ENCODE measurements at regions not wholly inside any gene's neighbourhood (a gene's known extent, or its start where the extent isn't known, plus 50 kb on each side); places are given as distances from the start of the nearest gene placed in this dataset.
"Not testable (repeated sequence)": the region's sequence is repeated elsewhere in the genome, so short reads cannot be mapped to it uniquely, and the experiment has no call there.

DNA sequence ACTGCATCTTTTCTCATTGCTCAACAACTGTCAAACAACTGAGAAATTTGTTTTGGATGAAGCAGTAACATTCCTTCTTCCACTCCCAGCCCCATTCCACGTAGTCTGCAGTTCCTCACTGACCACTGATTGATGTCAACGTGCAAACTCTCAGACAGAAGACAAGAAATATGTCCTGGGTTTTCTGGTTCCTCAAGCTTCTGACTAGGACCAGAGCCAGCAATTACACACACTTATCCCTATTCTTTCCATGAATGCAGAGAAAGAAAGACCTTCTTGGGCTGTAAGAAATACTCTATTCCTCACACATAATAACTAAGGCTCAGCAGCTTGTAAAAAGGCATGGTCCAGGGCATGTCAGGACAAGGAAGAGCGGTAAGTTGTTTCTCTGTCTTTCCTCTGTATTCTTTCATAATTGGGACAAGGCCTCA is 790.1 kb upstream of the SLC35B3 start:
- DNase-seq (ENCODE audit: low read depth in 1 of 2, low spot score in 1 of 2): peak; percentile 5 to 87
- TF ChIP-seq JUND (IDR thresholded peaks at IDR 0.05; ENCODE audit: low read depth): no peak
- in situ Hi-C loops (cut with HindIII; ENCODE audit: low pct_unique_long_range_greater_than_20kb, low sequenced_read_pairs): no loop called here

DNA sequence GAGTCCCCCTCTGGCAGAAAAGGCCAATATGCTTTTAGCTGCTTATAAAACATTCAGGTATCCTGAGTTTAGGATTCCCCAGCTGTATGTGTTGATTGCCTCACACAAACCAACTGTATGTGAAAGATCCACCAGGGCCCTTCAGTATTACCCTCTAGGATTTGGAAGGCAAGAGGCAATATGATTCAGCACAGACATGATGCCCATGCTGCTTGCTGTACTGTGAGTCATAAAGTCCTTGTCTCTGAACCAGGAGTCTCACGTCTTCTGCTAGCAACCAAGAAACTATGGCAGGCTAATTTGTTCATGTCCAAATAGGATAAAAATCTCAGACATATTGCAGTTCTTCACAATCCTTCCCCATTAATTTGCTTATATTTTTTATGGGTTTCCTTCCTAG is 789.2 kb upstream of the SLC35B3 start:
- TF ChIP-seq JUND (IDR thresholded peaks at IDR 0.05; ENCODE audit: low read depth): no peak
- in situ Hi-C loops (cut with HindIII; ENCODE audit: low pct_unique_long_range_greater_than_20kb, low sequenced_read_pairs): no loop called here
- DNase-seq (ENCODE audit: low read depth in 1 of 2, low spot score in 1 of 2): no peak

DNA sequence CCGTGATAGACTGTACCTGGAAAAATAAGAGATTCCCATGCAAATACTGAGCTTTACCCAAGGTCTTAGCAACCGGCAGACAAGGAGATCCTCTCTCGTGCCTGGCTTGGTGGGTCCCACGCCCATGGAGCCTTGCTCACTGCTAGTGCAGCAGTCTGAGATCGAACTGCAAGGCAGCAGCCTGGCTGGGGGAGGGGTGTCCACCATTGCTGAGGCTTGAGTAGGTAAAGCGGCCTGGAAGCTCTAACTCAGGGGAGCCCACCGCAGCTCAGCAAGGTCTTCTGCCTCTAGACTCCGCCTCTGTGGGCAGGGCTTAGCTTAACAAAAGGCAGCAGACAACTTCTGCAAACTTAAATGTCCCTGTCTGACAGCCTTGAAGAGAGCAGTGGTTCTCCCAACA is 778.4 kb upstream of the SLC35B3 start:
- in situ Hi-C loops (cut with HindIII; ENCODE audit: low pct_unique_long_range_greater_than_20kb, low sequenced_read_pairs); DNase-seq (ENCODE audit: low read depth in 1 of 2, low spot score in 1 of 2): not testable (repeated sequence)

DNA sequence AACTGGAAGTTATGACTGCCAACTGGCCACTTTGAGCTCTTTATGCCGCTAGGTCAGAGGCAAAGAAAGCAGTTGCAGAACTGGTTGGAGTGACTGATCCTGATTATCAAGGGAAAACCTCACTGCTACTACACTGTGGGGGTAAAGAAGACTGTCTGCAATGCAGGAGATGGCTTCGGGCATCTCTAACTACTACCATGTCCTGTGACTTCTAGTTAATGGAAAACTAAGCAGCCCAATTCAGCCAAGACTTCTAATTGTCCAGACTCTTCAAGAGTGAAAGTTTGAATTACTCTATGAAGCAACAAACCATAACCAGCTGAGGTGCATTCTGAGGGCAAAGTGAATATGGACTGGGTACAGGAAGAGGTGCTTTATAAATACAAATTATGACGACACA is 773.6 kb upstream of the SLC35B3 start:
- in situ Hi-C loops (cut with HindIII; ENCODE audit: low pct_unique_long_range_greater_than_20kb, low sequenced_read_pairs): no loop called here
- peak in 1 of 2 experiments; percentile 7 for DNase-seq (ENCODE audit: low read depth in 1 of 2, low spot score in 1 of 2)
- no peak for TF ChIP-seq JUND (IDR thresholded peaks at IDR 0.05; ENCODE audit: low read depth)

DNA sequence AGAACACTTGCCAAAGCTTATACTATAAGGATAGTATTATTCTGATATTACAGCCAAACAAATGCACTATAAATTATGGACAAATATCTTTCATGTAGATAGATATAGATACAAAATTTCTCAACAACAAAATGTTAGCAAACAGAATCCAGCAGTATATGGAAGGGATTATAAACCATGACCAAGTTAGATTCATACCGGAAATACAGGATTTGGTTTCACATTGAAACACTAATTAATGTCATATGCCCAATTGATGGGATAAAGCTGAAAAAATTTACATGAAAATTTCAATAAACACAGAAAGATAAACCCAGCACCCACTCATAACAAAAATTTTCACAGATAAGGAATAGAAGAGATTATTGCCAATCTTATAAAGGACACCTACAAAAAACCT is 770.3 kb upstream of the SLC35B3 start:
- DNase-seq (ENCODE audit: low read depth in 1 of 2, low spot score in 1 of 2): no peak
- in situ Hi-C loops (cut with HindIII; ENCODE audit: low pct_unique_long_range_greater_than_20kb, low sequenced_read_pairs): no loop called here
- TF ChIP-seq JUND (IDR thresholded peaks at IDR 0.05; ENCODE audit: low read depth): no peak

DNA sequence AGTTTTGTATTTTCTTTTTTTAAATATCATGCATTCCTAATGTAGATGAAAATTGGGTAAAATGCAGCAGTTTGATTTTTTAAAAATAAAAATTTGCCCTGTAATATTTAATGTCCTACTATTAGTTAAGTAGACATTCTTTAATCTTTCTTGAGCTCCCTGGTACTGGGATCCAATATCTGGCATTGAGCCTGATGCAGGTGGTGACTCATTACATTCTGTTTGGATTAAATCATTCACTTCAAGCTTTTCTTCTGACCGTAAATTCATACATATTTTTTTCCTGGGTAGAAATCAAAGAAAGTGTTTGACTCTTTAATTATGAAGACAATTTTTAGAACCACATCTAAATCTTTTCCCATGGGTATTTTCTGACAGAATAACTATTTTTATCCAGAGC is 768.8 kb upstream of the SLC35B3 start:
- TF ChIP-seq JUND (IDR thresholded peaks at IDR 0.05; ENCODE audit: low read depth): no peak
- in situ Hi-C loops (cut with HindIII; ENCODE audit: low pct_unique_long_range_greater_than_20kb, low sequenced_read_pairs): no loop called here
- DNase-seq (ENCODE audit: low read depth in 1 of 2, low spot score in 1 of 2): peak in 1 of 2 experiments; percentile 32

DNA sequence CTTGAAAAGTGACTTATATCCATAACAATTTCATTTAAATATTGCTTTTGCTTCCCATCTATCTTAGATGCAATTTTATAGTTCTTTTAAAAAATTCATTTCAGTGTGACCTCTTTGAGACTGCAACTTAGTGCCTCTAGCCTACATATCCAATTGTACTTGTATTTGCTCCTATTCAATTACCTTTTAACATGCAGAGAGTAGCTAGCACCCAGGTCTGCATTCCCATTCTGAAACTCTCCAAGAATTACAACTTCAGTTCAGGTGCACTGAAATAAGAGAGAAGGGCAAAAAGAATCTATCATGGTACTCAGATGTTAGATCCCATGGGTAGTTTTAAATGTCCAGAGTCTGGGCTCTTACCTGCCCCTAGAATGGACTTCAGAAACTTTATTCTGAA is 765.4 kb upstream of the SLC35B3 start:
- DNase-seq (ENCODE audit: low read depth in 1 of 2, low spot score in 1 of 2): no peak
- in situ Hi-C loops (cut with HindIII; ENCODE audit: low pct_unique_long_range_greater_than_20kb, low sequenced_read_pairs): no loop called here
- no peak for TF ChIP-seq JUND (IDR thresholded peaks at IDR 0.05; ENCODE audit: low read depth)

DNA sequence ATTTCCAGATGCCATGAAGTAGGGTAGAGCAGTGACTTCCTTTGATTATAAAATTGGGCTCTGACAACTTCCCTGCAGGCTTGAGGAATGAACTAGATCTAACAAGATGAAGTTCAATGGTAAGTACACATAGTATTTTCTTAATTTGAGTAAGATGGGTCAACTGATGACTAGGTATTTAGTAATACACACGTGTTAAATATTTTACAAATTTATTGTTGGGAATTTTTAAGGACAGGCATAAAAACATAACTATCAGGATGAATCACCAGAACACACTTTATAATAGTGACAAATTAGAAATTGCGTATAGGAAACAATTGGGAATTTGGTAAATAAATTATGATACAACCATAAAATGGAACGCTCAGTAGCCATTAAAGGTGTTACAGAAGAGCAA is 762.4 kb upstream of the SLC35B3 start:
- in situ Hi-C loops (cut with HindIII; ENCODE audit: low pct_unique_long_range_greater_than_20kb, low sequenced_read_pairs): no loop called here
- TF ChIP-seq JUND (IDR thresholded peaks at IDR 0.05; ENCODE audit: low read depth): no peak
- no peak for DNase-seq (ENCODE audit: low read depth in 1 of 2, low spot score in 1 of 2)

DNA sequence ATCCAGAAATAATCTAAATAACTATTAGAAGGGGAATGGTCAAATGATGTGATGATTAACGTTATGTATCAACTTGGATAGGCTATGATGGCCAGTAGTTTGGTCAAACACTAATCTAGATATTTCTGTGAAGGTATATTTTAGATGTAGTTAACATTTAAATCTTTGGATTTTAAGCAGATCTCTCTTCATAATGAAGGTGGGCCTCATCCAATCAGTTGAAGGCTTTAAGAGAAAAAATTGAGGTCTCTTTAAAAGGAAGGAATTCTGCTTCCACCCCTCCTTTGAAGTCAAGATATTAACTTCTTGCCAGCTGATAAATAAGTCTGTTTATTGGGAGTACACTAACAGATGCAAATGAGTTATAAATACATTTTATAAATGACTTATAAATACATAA is 760.0 kb upstream of the SLC35B3 start:
- TF ChIP-seq JUND (IDR thresholded peaks at IDR 0.05; ENCODE audit: low read depth): no peak
- in situ Hi-C loops (cut with HindIII; ENCODE audit: low pct_unique_long_range_greater_than_20kb, low sequenced_read_pairs): no loop called here
- no peak for DNase-seq (ENCODE audit: low read depth in 1 of 2, low spot score in 1 of 2)

DNA sequence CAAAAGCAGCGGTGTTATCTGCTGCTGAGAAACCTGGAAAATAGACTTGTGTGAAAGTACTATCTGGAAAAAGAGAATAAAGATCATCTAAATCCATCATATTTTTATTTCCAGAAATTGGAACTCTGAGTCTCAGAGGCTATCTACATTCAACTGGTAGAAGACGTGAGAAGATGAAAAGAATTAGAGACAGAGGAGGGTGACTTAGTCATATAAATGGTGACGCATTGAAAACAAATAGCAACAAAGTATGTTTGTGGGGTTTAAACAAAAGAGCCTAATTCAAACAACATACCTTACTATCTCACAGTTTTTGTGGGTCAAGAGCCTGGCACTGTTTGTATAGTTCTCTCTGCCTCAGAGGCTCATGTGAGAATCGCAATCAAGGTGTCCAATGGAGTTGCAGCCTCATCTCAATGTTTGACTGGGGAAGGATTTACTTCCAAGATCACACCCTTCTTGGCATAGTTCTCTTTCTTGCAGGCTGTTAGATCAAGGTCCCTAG is 757.1 kb upstream of the SLC35B3 start:
- DNase-seq (ENCODE audit: low read depth in 1 of 2, low spot score in 1 of 2): peak in 1 of 2 experiments; percentile 2
- TF ChIP-seq JUND (IDR thresholded peaks at IDR 0.05; ENCODE audit: low read depth): no peak
- in situ Hi-C loops (cut with HindIII; ENCODE audit: low pct_unique_long_range_greater_than_20kb, low sequenced_read_pairs): no loop called here

DNA sequence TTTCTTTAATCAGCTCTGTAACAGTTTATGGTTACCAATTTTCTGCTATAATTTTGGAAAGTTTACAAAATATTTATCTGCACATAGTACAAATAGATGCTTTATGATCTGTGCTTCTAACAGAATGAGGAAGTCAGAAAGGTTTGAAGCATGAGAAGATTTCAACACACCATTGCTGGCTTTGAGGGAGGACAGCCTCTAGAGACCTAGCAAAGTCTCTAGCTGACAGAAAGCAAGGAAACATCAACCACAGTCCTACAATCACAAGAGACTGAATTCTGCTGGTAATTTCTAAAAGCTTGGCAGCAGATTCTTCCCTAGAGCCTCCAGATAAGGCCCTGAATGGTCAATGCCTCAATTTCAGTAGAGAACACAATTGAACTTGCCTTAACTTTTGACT is 750.8 kb upstream of the SLC35B3 start:
- TF ChIP-seq JUND (IDR thresholded peaks at IDR 0.05; ENCODE audit: low read depth): no peak
- in situ Hi-C loops (cut with HindIII; ENCODE audit: low pct_unique_long_range_greater_than_20kb, low sequenced_read_pairs): no loop called here
- DNase-seq (ENCODE audit: low read depth in 1 of 2, low spot score in 1 of 2): no peak

DNA sequence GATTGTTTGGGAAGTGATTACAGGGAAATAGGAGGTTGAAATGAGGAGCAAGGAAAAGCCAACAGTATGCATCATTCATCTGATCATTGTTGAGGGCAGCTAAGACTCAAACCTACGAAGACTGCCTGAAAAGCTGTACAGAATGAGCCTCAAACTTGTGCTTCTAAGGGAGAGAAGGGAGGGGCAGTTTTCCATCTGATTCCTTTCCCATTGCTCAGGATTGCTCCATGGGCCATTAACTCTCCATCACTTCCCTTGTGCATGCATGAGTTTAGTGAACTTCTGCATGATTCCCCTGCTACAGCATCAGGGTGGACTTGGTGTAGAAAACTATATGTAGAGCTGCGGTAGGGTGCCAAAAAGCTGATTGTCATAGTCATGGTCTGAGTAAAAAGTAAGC is 742.7 kb upstream of the SLC35B3 start:
- no peak for TF ChIP-seq JUND (IDR thresholded peaks at IDR 0.05; ENCODE audit: low read depth)
- in situ Hi-C loops (cut with HindIII; ENCODE audit: low pct_unique_long_range_greater_than_20kb, low sequenced_read_pairs): no loop called here
- DNase-seq (ENCODE audit: low read depth in 1 of 2, low spot score in 1 of 2): no peak

DNA sequence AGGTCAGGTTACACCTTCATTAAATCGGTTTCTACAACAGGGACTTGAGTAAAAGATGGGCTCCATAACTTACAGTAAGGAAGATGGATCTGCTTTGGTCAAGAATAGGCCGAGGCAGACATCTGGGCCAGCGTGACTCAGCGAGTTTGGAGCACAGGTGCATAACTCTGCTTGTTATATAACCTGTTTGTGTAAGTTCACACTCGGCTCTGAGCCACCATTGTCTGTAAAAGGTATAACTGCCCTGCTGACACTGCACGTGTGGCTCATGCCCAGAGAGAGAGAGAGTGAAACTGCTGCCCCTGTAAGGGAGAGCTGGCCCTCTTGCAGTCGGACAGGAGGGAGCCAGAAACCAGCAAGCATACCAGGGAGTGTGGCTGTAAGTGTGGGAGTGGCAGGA is 737.9 kb upstream of the SLC35B3 start:
- in situ Hi-C loops (cut with HindIII; ENCODE audit: low pct_unique_long_range_greater_than_20kb, low sequenced_read_pairs): no loop called here
- no peak for TF ChIP-seq JUND (IDR thresholded peaks at IDR 0.05; ENCODE audit: low read depth)
- peak in 1 of 2 experiments; percentile 31 for DNase-seq (ENCODE audit: low read depth in 1 of 2, low spot score in 1 of 2)

DNA sequence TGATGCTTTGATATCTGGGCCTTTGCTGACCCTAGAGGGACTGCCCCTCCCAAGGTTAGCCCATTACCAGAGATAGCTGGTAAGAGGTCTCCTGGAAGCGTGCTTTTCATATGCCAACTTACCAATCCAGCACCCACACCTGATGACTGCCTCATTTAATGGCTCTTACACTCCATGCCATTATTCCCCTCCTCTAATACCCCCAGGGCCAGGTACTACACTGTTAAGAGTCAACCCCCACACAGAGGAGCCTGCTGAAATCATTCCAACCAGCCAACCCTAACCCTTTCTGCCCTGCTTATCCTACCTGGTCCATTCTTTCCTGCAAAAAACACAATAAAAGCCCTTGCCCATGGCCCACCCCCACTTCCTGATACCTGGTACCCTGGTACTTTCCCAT is 736.8 kb upstream of the SLC35B3 start:
- DNase-seq (ENCODE audit: low read depth in 1 of 2, low spot score in 1 of 2): no peak
- in situ Hi-C loops (cut with HindIII; ENCODE audit: low pct_unique_long_range_greater_than_20kb, low sequenced_read_pairs): no loop called here
- TF ChIP-seq JUND (IDR thresholded peaks at IDR 0.05; ENCODE audit: low read depth): no peak

All from T47D (cell line).